NCI-H82 (cell line): ENCODE measurements at regions not wholly inside any gene's neighbourhood (a gene's known extent, or its start where the extent isn't known, plus 50 kb on each side); places are given as distances from the start of the nearest gene placed in this dataset.
A peak's percentile ranks its signal among the peaks of the same experiment; 100 is the strongest.

ENCODE experiments used
- DNase-seq: peaks from one replicate; lab custom pipeline; 2025; lab: John Stamatoyannopoulos, UW

DNA sequence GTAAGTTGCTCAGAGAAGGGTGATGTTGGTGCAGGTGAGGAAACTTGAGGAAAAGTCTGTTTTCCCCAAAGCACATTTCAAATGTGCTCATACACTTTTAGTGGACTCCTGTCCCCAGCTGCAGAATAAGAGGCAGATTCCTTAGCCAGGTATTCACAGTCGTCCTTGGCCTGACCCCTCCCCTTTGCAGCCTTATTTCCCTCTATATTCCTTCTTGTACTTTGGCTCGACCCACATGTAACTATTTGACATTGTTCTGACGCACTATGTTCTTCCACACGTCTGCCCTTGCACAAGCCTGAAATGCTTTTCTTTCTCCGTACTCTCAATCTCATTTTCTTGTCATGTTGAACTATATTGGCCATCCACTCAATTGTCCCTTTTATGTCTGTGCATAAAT lies 498.4 kb upstream of the USP24 start:
- DNase-seq: no peak

DNA sequence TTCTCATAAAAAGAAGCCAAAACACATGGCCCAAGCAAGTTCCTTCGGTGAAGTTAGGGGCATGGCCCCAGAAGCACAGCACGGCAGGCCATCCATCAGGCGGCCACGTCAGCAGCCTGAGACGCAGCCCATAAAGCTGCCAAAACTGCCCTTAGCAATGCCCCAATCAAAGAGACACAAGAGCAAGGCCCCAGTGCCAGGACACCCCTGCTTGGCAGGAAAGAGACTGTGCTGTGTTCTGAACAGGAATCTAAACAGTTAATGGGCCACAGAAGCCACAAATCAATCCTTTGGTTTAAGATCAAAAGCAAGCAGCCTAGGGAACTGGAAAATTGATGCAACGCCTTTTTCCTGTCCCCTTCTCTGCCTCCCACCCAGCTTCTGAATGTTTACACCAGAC lies 497.0 kb upstream of the USP24 start:
- no peak for DNase-seq

DNA sequence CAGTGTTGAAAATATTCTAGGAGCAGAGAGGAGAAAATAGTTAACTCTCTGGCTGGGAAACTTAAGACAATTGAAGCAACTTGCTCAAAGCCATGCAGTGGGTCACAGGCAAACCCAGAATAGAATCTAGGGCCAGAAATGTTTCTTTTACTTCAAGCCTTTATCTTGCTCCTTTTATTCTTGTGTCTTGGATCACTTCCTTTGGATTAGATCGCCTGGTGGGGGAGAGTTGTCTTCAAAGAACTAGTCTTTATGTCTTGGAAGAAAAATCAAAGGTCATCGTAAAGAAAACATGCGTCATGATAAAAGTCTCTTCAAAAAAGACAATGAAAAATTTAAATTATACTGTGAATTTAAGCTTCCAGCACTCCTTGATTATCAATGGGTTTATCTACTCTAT lies 493.6 kb upstream of the USP24 start:
- no peak for DNase-seq

DNA sequence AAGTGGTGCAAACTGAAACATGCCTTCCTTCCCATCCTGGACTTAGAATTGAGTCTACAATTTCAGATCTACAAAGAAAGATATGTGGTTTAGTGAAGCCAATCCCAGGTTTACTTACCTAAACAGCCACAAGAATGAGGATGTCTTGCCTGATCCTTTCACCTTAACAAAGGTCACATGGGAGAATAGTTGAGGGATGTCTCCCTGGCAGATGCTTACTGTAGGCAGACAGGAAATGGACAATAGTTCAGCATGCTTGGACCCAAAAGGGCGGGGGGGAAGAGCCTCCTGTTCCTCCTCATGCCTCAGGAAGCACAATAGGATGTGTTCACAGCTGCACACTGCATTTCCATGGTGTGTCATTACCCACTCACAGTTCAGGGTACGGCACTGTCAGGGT lies 492.7 kb upstream of the USP24 start:
- peak; percentile 60 for DNase-seq

DNA sequence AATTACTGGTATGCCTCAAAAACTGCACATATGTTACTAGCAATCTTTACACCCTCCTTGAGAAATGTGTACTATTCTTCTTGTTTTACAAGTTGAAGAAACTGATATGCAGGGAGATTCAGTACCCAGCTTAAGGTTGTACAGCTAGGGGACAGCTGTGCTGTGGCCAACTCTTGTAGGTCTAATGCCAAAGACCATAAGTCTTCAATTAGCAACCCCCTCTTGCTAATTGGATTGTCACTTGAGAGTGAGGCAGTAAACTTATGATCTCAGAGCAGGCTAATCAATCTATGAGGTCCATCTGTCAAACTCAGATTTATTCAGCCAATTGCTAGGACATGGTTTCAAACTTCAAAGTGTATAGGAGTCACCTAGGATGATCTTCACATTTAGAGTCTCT lies 492.0 kb upstream of the USP24 start:
- DNase-seq: peak; percentile 98

DNA sequence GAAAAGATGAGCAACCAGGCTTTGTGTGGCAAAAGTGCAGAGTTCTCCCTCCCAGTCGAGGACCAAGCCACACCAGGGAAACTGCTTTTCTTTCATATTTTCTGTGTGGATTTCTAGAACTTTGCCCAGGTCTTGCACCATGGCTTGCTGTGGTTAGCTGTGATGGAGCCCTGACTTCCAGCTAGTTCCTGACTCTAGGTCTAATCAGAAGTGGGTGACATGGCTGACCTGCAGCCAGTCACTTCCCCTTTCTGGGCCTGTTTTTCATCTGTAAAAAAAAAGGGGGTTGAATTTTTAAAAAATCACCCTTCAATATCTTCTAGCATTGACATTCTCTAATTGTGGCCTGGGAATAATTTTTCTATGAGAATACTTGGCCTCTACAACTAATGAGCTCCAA lies 491.2 kb upstream of the USP24 start:
- no peak for DNase-seq

DNA sequence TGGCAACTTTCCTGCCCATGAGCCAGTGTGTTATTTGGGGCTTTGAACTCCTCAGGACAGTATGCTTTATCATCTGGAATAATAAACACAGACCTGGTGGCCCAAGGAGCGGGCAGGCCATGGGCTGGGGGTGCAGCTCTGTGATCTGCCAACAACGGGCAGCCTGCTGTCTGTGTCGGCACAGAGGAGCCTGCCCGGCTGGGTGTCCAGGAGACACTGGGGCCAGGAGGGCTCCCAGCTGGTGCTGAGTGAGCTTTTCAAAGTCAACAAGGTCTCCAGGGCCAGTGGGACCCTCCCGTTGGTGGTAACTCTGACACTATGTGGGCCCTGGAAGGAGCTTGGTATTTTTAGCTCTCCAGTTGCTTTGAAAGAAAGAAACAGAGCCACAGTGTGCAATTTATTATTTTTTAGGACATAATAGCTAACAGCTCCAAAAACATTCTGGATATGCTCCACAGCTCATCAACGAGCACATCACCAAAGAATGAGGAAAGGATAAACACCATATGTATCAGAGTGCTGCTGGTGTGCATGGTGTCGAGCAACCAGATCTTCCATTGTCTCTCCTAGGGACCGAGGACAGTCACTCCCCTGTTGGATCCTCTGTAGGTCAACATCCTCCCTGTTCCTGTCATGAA lies 488.7 kb upstream of the USP24 start:
- DNase-seq: no peak

DNA sequence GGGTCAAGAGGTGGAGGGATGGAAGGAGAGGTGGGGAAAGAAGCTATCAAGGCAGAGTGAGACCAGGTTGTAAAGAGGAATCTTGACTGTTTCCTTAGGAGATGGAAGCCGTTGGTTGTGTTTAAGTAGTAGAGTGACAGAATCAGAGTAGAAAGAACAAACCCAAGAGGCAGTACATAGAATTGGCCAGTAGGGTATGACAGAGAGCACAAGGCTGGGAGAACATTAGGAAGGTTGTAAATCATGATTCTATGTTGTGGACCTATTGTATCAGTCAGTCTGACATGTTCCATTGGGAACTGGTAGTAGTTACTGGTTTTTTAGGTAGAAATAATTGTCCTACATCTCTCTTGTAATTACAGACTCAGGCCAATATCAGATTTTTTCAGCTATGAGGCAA lies 486.9 kb upstream of the USP24 start:
- peak; percentile 78 for DNase-seq

DNA sequence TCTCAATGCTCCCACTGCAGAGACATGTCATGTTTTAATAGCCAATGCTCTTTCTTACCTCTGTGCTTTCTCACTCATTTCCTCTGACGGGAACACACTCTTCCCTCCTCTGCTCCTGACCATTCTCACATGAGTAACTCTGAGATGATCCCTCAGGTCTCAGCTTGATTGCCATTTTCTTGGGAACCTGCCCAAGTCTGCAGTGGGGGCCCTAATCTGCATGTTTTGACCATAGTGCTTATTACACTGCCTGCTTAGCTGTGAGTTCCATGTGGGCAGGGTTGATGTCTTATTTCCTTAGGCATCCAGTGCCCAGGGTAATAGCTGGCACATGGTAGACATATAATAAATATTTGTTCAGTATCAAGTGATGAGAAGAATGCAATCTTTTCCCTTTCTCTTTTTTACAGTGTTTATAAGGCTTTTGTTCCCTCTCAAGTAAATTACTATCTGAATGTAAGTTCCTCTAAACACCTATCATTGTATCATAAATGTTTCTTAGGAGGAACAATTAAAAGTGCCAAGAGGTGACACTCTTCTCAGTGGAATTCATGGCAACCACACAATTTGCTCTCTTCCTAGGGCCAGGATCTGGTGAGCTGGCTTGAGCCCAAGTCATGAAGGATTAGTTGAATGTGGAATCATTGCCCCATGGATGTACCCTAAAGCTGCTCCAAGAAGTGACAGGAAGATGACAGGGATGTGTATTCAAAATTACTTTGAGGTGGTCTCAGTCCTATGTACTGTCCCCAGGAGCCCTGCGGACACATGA lies 485.4 kb upstream of the USP24 start:
- DNase-seq: no peak

DNA sequence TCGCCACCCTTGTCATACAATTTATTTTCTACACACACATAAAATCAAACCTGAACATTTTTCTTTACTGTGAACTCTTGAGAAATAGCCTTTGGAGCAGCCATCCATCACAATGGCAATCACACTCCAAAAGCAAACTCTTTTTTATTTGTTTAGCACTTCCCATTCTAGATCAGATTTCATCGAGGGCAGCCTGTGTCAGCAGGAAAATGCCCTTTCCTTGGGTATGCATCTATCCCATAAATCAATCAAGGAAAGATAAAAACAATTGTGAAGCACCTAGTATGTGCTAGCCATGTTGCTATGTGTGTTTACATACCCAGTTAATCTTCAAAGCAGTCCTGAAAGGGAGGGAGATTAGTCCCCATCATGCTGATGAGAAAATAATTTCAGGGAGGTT lies 484.1 kb upstream of the USP24 start:
- DNase-seq: peak; percentile 32

DNA sequence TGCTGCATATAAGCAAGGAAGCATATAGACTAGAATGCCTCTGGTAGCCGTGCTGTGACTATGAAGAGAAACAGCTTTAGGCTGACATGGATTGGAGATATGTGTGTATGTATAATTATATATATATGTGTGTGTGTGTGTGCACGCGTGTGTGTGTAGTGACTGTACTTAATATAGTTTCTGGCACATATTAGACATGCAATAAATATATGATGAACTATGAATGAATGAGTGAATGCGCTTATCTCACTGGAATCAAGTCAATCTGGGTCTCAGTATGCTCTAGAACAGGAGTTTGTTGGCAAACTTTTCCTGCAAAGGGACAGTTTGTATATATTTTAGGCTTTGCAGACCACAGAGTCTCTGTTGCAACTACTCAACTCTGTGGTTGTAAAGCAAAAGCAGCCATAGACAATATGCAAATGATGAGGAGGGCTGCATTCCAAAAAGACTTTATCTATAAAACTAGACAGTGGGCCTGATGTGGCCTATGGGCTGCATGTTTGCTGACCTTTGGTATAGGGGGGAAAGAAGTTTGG lies 482.9 kb upstream of the USP24 start:
- DNase-seq: no peak

DNA sequence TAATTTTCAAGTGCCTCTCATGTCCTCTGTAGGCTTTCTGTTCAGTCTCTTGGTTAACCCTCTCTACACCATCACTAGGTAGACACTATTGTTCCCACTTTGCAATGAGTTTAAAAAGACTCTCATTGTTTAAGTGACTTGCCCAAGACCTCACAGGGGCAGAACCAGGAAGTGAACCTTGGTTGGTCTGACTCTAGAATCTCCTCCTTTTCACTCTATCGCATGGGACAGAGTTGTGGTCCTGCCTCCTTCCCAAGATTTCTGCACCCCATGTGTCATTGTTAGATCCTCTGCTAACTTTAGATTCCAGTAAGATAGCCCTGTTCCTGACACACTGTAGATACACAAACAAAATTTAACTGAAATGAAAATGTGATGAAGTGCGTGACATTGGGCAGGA lies 481.7 kb upstream of the USP24 start:
- DNase-seq: no peak

DNA sequence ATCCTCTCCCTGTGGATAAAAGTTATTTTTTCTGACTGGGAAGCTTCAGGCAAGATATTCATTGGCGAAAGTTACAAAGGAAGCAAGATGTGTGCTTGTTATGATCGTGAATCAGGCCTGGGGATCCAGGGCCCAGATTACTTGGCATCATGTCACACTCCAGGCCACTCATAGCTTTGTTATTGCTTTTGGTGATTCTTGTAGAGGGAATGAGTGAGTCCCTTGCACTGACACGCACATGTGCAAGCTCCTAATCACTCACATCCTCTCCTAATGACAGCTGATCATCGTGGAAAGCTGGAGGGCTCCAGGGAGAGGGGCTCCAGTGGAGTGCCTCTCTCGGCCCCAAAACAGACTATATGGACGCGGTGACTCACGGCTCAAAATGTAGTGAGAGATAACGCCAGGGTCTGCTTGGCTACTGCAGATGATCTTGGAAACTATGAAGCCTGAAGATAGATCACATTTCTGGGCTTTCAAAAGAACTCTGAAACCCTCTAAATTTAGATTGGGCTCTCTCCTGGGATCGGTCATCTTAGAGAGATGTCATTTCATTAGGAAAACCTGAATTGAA lies 481.1 kb upstream of the USP24 start:
- DNase-seq: no peak

DNA sequence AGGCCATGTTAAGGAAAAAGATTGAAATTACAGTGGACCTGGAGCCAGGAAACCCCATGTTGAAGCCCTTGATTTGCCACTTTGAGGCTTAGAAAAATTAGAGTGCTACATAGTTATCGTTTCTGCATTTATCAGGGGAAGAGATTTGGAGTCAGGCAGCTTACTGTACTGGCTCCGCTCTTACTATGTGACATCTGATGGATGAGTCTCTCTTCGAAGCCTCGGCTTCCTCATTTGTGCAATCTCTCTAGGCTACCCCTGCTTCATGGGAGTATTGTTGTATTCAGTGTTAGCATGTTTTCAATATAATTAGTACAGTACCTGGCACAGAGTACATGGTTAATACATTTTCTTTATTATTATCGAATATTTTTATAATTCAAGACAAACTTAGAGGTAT lies 480.4 kb upstream of the USP24 start:
- DNase-seq: peak; percentile 16

DNA sequence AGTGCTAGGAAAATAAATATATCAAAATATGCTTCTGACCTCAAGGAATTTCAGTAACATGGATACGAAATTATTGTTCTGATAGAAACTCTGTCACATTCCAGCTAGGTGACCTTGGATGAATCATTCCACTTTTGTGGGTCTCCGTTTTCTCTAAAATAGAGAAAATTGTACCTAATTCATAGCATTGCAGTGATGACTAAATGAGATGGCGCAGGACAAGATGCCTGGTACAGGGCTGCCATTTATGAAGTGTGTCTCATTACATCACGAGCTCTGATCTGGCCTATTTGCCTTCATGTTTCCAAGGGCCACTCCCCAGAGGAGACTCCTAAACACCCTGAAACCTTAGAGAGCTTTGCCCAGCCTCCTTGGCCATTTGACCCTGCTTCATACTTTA lies 480.0 kb upstream of the USP24 start:
- no peak for DNase-seq

DNA sequence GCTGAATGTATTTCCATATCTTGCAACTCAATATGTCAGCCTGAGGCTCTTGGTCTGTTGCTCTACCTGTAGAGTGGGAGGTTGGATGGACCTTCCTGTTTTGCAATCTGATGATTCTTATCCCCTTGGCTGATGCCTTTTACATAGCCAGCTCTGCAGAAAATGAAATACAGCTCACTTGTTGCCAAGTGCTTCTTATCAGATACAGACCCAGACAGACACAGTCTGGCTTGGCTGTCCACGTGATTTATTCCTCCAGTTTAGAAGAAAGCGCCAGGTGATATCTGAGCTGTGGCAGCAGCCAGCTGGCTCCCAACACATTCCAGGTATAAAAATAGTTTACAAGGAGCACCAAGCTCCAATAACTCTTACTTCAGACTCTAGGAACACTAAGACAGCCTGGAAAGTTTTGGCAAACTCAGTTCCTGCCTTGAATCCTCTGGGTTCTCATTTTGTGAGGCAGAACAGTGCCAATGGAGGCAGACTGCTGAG lies 479.2 kb upstream of the USP24 start:
- no peak for DNase-seq

DNA sequence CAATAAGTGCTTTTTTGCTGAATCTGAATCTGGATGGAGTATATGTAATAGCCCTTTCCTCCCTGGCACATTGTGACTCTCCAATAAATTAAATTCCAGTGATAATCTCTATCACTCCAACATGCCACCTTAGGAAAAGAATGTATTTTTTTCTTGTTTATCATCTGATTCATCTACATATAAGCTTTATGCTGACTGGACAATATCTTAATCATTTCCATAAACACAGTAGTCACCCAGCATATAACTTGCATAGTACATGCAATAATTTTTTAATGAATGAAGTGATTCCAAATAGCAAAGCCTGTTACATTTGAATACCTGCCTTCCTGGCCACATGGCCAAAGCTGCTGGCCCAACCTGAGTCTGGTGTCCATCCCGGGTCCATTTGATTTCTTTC lies 477.6 kb upstream of the USP24 start:
- DNase-seq: no peak

DNA sequence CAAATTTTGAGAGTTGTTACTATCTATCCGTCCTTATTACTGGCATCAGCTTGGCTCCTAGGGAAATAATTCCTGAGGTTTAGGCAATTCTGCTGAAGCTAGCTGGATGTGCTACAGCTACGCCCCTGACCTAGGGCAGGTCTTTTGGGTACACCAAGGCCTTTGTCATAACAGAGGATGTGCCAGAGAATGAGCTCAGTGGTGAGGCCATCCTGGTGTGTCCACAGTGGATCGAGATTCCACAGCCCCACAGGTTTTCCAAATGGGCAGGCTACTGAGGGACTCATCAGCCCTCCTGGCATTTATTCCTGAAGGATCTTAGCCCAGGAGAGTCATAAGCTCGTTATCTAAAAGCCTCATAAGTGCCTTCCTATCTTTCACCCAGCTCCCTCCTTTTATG lies 475.2 kb upstream of the USP24 start:
- peak; percentile 54 for DNase-seq

DNA sequence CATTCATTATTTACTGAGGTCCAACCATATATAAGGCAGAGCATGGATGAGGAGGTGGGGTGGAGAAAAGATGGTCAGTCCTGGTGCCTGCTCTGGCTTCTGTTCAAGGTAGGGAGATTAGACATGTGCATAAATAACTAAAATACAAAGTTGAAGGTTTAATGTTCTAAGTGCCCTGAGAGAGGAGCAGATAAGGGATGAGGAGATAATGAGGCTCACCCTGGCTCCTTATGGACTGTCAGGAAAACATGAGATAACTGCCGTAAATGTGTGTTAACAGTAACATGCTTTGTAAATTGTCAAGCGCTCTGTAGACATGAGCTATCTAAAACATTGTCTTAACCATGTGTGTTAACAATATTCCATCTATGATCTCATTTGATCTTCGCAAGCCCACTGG lies 474.6 kb upstream of the USP24 start:
- DNase-seq: no peak

DNA sequence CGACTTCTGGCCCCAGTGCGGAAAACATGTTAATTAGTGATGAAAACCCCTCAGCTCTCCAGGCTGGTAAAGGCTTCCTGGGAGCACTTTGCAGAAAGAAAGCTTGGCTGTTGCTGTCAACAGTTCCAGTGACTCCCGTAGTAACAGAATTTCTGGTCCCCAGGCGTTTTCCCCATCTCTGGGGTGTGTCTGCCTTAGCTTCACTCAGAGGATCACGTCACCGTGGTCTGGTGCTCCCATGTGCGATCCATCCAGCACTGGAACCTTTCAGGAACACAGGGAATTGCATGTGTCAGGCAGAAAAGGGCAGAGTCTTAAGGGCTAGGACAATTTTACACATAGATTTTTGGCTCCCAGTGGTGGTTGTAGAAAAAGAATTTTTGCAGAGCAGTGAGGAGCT lies 470.4 kb upstream of the USP24 start:
- DNase-seq: no peak

DNA sequence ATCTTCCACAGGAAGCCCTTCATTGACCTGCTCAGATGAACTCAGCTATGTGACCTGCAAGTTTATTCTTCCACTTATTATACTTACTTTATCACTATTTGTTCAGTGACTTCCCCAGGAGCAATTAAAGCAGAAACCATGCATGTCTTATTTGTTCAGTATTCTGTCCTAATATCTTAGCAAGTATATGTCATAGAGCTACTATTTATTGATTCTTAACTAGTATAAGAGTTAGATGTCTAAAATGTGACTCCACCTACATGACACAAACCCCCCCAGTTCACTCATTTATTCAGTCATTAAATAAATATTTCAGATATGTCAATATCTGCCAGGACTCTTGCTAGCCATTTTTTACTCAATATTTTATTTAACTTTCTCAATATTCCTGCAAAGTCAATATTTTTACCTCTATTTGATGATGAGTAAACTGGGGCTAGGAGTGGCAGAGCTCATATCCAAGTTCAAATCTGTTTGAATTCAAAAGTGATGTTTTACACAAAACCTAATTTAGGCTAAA lies 469.0 kb upstream of the USP24 start:
- DNase-seq: no peak

DNA sequence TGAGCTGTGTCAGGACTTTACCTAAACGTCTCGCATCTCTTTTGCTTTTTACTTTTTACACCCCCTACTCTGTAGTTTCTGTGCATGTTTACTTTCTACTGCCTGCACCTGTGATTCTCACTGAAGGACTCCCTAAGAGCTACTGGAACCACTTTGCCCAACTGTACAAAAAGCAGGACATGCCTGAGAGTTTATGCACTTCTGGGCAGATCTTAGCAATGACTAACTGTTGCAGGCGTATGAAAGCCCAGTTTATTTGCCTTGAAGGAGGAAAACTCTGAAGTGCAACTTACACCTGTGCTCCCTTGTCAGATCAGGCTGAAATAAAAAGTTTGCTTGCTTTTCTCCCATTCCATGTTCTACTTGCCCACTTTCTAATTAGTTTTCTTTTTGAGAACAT lies 467.0 kb upstream of the USP24 start:
- DNase-seq: no peak

DNA sequence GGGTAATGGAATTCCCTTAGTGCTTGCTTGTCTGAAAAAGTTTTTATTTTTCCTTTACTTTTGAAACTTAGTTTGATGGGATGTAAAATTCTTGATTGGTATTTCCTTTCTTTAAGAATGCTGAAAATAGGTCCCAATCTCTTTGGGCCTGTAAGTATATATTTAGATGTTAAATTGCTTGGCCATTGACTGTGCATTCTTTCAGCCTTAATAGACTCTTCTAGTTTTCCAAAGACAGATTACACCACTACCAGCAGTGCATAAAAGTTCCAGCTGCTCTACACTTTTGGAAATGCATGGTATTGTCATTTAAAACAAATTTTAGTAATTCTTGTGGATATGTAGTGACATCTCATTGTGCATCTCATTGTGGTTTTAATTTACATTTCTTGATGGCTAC lies 464.8 kb upstream of the USP24 start:
- DNase-seq: no peak
